ENCODE measurements at regions not wholly inside any gene's neighbourhood (a gene's known extent, or its start where the extent isn't known, plus 50 kb on each side); places are given as distances from the start of the nearest gene placed in this dataset.

DNA sequence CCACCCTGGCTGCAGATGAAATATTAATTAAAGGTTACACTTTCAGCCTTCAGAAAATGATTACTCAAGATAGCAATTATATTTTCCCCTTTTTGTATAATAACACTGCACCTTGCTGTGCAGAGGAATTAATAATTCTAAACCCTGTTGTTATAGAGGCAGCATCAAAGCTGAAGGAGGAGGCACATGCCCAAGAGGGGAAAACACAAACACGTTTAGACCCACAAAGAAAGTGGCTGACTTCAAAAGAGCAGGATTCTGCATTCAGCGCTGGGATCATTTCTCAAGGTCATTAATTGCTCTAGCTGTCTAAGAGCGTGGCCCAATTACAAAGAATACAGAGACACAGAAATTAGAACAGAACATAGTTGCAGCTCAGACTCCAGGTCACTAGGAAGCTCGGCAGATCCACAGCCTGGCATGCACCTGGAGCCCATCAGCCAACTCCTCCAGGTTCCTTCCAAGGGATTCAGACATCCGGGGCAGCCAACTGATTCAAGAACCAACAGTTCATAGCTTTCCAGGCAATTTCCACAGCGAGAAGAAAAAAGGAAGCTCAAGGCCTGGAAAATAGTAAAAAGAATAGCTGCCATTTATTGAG, 102.3 kb upstream of the ID2 start:
- H3K9me3 ChIP-seq (replicated peaks; ENCODE audit: control insufficient read depth, low read depth, low read length): no peaks in the 10 kb centered on the region
- H3K4me3 ChIP-seq (ENCODE audit: low read length): no peak overlapping the region
- H3K36me3 ChIP-seq (ENCODE audit: control insufficient read depth, insufficient read depth, low read length): no peaks in the 10 kb centered on the region
- H3K27me3 ChIP-seq (ENCODE audit: control insufficient read depth, insufficient read depth, low read length): peaks cover 3% of the 10 kb centered on the region
- no peak overlapping the region for H3K27ac ChIP-seq (ENCODE audit: low read length)
- no peak for DNase-seq
- WGBS (ENCODE audit: insufficient coverage): 86% methylated on average over 3 of the region's 6 CpGs
- peaks cover 14% of the 10 kb centered on the region for H3K4me1 ChIP-seq (ENCODE audit: control insufficient read depth, insufficient read depth, low read length)

DNA sequence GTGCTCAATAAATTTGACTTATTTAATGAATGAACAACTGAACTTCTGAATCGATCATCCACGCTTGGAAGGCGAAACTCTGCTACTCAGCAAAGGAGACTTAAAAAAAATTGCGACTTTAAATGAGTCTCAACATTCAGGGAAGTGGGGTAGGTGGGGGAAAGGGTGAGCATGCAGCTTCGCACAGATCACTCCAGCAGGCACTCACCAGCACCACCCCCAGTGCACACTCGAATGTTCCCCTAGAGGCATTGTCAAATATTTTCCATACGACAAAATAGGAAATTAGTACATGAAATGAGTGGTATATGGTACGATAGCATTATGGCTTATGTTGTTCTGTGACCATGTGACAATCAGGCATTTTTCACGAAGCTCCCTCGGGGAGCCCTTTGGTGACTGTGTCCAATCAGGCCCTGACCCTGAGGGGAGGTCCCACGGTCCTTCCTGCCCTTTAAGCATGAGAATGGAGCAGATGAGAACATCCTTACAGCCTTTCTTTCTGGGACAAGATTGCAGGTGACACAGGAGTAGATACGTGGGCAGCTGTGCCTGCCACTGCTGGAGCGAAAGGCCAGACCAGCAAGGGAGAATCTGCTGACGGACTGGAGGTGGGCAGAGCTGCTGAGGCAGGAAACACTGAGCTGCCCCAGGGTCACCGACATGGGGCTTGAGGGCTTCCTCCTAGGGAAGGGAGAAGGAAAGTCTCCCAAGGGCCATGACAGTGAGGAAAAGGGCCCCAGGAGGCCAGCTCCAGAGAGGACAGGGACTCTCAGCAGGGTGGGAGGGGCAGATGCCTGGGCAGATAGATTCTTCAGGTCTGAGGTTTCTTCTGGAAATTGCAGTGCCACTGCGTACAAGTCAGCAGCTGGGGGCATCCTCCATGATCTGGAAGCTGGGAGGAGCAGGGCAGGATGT, 101.3 kb upstream of the ID2 start:
- no peaks in the 10 kb centered on the region for H3K36me3 ChIP-seq (ENCODE audit: control insufficient read depth, insufficient read depth, low read length)
- no peak overlapping the region for H3K27ac ChIP-seq (ENCODE audit: low read length)
- H3K9me3 ChIP-seq (replicated peaks; ENCODE audit: control insufficient read depth, low read depth, low read length): no peaks in the 10 kb centered on the region
- H3K4me3 ChIP-seq (ENCODE audit: low read length): no peak overlapping the region
- H3K27me3 ChIP-seq (ENCODE audit: control insufficient read depth, insufficient read depth, low read length): peaks cover 3% of the 10 kb centered on the region
- peaks cover 12% of the 10 kb centered on the region for H3K4me1 ChIP-seq (ENCODE audit: control insufficient read depth, insufficient read depth, low read length)
- no peak for DNase-seq
- WGBS (ENCODE audit: insufficient coverage): 56% methylated on average over 10 of the region's 16 CpGs

DNA sequence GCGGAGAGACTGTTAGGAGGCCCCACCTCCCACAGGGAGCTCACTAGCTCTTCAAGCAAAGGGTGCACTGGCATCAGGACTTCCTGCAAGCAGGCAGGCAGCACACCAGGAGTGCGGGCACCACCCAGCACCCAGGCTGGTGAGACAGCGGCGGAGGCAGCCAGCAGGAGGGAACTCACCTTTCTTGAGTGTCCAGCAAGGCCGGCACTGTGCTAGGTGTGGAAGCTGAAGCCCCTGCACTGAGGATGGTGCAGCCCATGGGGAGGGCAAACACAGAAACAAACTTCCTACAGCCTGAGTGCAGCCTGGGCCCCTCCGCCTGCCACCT, 100.7 kb upstream of the ID2 start:
- Histone ChIP-seq H3K27ac (ENCODE audit: low read length) (no peak overlapping the region), H3K9me3 (replicated peaks; ENCODE audit: control insufficient read depth, low read depth, low read length) (no peaks in the 10 kb centered on the region), H3K4me1 (ENCODE audit: control insufficient read depth, insufficient read depth, low read length) (peaks cover 12% of the 10 kb centered on the region), H3K4me3 (ENCODE audit: low read length) (no peak overlapping the region), H3K27me3 (ENCODE audit: control insufficient read depth, insufficient read depth, low read length) (no peaks in the 10 kb centered on the region), H3K36me3 (ENCODE audit: control insufficient read depth, insufficient read depth, low read length) (no peaks in the 10 kb centered on the region)
- no peak for DNase-seq
- 81% methylated on average over 6 of the region's 6 CpGs for WGBS (ENCODE audit: insufficient coverage)

DNA sequence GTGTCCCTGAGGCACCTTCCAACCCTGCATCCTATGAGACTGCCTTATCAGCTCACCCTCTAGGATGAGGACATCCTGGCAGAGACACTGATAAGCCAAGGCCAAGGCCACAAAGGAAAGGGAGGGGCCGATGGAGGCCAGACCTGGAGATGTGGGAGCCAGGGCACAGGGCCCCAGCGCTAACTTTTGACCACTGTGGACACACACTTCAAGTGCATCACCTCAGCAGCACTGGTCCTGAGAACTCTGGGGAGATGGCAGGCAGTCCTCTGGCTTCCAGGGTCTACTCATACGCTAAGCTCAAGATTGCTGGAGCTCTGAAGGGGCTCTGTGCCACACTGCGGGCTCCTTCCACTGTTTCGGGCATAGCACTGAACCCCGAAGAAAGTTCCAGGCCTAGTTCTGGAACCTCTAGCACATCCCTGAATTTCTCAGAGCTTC, 100.2 kb upstream of the ID2 start:
- H3K27ac ChIP-seq (ENCODE audit: low read length): no peak overlapping the region
- H3K36me3 ChIP-seq (ENCODE audit: control insufficient read depth, insufficient read depth, low read length): no peaks in the 10 kb centered on the region
- H3K4me3 ChIP-seq (ENCODE audit: low read length): no peak overlapping the region
- H3K4me1 ChIP-seq (ENCODE audit: control insufficient read depth, insufficient read depth, low read length): peaks cover 16% of the 10 kb centered on the region
- WGBS (ENCODE audit: insufficient coverage): 95% methylated on average over 5 of the region's 6 CpGs
- no peak for DNase-seq
- H3K9me3 ChIP-seq (replicated peaks; ENCODE audit: control insufficient read depth, low read depth, low read length): no peaks in the 10 kb centered on the region
- H3K27me3 ChIP-seq (ENCODE audit: control insufficient read depth, insufficient read depth, low read length): no peaks in the 10 kb centered on the region

DNA sequence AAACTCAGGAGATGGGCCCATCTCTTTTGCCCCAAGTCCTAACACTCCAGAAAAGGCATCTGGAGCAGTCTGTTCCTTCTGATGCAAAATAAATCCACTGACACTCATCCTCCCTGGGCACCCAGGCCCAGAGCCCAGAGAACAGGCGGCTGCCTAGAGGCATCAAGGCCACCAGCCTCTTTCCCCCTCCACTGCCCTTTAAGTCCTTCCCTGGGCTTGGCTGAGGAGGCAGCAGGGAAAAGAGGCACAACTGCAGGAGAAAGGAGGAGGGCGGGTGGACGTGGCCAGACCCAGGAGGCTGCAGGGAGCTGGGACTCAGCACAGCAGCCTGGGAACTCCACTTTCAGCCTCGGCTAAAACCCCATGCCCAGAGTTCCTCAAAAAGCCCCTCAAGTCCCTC, 99.7 kb upstream of the ID2 start:
- Histone ChIP-seq H3K27me3 (ENCODE audit: control insufficient read depth, insufficient read depth, low read length) (no peaks in the 10 kb centered on the region), H3K9me3 (replicated peaks; ENCODE audit: control insufficient read depth, low read depth, low read length) (no peaks in the 10 kb centered on the region), H3K4me3 (ENCODE audit: low read length) (no peak overlapping the region), H3K36me3 (ENCODE audit: control insufficient read depth, insufficient read depth, low read length) (no peaks in the 10 kb centered on the region), H3K27ac (ENCODE audit: low read length) (no peak overlapping the region), H3K4me1 (ENCODE audit: control insufficient read depth, insufficient read depth, low read length) (peaks cover 19% of the 10 kb centered on the region)
- no CpG with 5 or more reads among the region's 4 CpGs for WGBS (ENCODE audit: insufficient coverage)
- DNase-seq: no peak

DNA sequence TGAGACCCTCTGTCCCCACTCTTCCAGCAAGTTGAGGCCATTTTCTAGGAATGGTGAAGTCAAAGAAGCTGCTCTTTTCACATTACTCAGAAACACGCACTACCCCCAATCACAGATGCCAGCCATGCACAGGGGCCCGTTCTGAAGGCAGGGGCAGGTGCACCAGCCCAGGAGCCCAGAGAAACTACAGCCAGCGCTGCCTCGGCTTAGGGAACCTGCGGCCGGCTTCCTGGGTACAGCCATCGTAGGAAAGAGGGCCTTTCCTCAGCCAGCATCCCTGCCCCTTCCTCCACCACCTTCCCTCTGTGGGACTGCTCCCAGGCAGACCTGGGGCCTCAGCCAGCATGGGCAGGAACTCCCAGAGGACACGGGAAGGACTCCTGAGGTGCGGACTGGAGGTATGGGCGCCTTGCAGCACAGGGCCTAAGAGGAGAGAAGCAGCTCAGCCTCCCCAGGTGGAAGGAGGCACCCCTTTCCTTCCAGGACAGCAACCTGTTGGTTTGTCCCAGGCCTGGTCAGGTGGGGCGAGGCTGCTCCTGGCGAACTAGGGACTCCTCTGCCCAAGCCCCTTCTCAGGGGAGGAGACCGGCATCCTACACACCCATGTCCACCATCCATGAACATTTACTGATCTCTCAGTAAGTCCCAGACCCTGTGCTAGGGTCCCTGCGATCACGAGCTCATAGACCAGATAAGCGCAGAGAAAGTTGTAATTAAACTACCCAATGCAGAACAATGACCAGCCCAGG, 99.0 kb upstream of the ID2 start:
- H3K4me3 ChIP-seq (ENCODE audit: low read length): no peak overlapping the region
- no peaks in the 10 kb centered on the region for H3K27me3 ChIP-seq (ENCODE audit: control insufficient read depth, insufficient read depth, low read length)
- WGBS (ENCODE audit: insufficient coverage): 77% methylated on average over 12 of the region's 16 CpGs
- H3K9me3 ChIP-seq (replicated peaks; ENCODE audit: control insufficient read depth, low read depth, low read length): no peaks in the 10 kb centered on the region
- DNase-seq: no peak
- H3K27ac ChIP-seq (ENCODE audit: low read length): no peak overlapping the region
- H3K4me1 ChIP-seq (ENCODE audit: control insufficient read depth, insufficient read depth, low read length): peaks cover 21% of the 10 kb centered on the region
- H3K36me3 ChIP-seq (ENCODE audit: control insufficient read depth, insufficient read depth, low read length): no peaks in the 10 kb centered on the region

DNA sequence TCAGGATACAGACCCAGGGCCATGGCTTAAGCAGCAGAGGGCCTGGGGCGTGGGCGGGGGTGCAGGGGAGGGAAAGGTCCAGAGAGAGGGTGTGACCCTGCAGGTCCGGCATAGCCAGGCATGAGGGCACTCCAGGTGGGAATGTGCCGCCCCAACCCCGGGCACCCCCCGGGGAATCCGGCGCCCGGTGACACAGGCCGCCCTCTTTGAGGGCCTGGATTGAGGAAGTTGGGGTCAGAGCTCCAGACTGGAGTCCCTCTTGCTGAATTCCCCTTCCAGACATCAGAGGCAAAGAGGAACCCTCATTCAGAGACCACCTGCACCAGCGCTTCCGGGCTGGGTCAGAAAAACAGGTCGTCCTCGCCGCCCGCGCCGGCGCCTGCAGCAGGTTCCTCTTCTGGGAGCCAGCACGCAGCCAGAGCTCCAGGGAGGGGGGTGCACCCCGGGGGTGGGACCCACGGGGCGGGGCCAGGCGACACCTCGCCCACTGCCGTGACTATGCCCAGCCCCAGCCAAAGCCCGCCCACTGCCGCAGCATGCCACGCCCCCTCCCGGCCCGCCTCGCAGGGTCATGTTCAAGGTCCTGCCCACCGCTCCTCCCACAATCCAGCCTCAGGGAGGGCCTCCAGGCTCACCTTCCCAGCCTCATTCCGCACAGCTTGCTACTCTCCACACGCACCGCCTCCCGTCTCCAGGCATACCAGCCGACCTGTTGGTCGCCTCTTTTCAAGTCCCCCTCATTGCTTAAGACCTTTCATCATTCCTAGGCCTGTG, 98.3 kb upstream of the ID2 start:
- no peak overlapping the region for H3K27ac ChIP-seq (ENCODE audit: low read length)
- peak overlapping the region; percentile 8 for H3K4me3 ChIP-seq (ENCODE audit: low read length)
- H3K27me3 ChIP-seq (ENCODE audit: control insufficient read depth, insufficient read depth, low read length): no peaks in the 10 kb centered on the region
- peak; percentile 88 for DNase-seq
- no peaks in the 10 kb centered on the region for H3K9me3 ChIP-seq (replicated peaks; ENCODE audit: control insufficient read depth, low read depth, low read length)
- H3K36me3 ChIP-seq (ENCODE audit: control insufficient read depth, insufficient read depth, low read length): no peaks in the 10 kb centered on the region
- 18% methylated on average over 25 of the region's 39 CpGs for WGBS (ENCODE audit: insufficient coverage)
- H3K4me1 ChIP-seq (ENCODE audit: control insufficient read depth, insufficient read depth, low read length): peaks cover 21% of the 10 kb centered on the region

DNA sequence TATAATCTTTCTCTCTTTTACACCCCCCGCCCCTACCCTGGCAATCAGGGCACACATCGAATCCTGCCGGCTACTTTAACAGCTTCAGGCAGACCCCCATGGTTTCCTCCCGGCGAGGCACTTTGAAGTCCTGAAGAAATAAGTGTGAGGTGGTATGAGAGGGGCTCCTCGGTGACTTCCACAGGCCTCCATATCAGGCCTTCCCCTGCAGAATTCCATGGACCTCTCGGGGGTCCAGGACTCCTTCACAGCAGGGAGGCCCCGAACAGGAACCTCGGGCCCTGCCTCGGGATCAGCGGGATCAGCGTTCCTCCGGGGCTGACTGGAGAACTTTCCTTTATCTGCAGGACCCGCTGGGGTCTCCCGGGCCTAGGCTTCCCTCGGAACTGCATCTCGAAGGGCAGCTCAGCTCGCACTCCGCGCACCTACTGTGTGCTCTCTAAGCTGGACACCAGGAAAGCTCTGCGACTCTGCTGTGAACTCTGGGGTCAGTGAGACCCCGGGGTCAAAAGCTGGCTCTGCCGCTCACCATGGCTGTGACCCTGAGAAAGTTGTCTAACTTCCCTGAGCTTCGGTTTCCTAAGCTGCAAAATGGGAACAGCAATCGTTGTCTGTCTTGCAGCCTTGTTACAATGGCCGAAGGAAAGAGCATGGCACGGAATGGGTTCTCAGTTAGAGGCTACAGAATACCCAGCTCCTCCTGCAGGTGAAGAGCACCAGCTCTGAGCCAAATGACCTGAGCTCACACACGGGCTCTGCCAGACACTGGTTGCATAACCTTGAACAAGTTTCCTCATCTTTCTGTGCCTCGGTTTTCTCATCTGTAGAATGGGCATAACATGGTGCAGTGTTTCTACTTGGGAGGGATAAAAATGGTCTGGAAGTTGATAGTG, 97.4 kb upstream of the ID2 start:
- Histone ChIP-seq H3K27ac (ENCODE audit: low read length) (no peak overlapping the region), H3K27me3 (ENCODE audit: control insufficient read depth, insufficient read depth, low read length) (no peaks in the 10 kb centered on the region), H3K9me3 (replicated peaks; ENCODE audit: control insufficient read depth, low read depth, low read length) (no peaks in the 10 kb centered on the region), H3K4me3 (ENCODE audit: low read length) (no peak overlapping the region), H3K4me1 (ENCODE audit: control insufficient read depth, insufficient read depth, low read length) (peaks cover 21% of the 10 kb centered on the region), H3K36me3 (ENCODE audit: control insufficient read depth, insufficient read depth, low read length) (no peaks in the 10 kb centered on the region)
- DNase-seq: no peak
- WGBS (ENCODE audit: insufficient coverage): 55% methylated on average over 22 of the region's 29 CpGs

DNA sequence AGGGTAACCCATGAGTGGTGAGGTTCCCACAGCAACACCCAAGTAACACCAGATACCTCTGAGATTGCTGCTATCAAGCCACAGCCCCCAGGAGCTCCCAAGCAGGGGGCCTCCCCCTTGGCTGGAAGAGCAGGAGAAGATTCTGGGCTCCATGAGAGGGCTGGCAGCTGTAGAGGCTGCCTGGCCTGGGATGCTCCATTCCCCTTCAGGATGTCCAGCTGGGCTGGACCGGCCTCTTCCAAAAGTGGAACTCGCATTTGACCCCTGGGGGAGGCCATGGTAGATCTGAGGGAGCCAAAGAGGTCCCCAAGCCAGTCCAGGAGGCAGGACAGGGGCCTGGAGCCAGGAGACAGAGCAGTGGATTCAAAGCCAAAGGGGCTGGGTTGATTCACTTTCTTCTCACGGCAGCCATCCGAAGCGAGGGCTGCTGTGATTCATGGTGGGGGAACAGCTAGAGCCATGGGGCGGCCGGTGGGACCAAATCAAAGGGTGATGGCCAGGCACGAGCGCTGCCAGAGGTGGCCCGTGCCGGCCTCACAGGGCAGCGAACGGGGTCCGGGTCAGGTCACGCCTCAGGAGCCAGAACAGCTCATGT, 95.3 kb upstream of the ID2 start:
- Histone ChIP-seq H3K27me3 (ENCODE audit: control insufficient read depth, insufficient read depth, low read length) (no peaks in the 10 kb centered on the region), H3K4me1 (ENCODE audit: control insufficient read depth, insufficient read depth, low read length) (peaks cover 21% of the 10 kb centered on the region), H3K36me3 (ENCODE audit: control insufficient read depth, insufficient read depth, low read length) (no peaks in the 10 kb centered on the region), H3K27ac (ENCODE audit: low read length) (no peak overlapping the region), H3K9me3 (replicated peaks; ENCODE audit: control insufficient read depth, low read depth, low read length) (no peaks in the 10 kb centered on the region), H3K4me3 (ENCODE audit: low read length) (no peak overlapping the region)
- 43% methylated on average over 13 of the region's 15 CpGs for WGBS (ENCODE audit: insufficient coverage)
- peak; percentile 71 for DNase-seq

Measured in muscle of leg (tissue), 3 donors.